Neuronal stem cell (in vitro differentiated cells): ENCODE measurements at regions not wholly inside any gene's neighbourhood (a gene's known extent, or its start where the extent isn't known, plus 50 kb on each side); places are given as distances from the start of the nearest gene placed in this dataset.
"Not testable (repeated sequence)": the region's sequence is repeated elsewhere in the genome, so short reads cannot be mapped to it uniquely, and the experiment has no call there.

Source experiments
- DNase-seq: peaks from one replicate; pipeline ENCODE4 v3.0.0-alpha.2; 2013; ENCODE audit warnings: low spot score
- H2AFZ ChIP-seq: one replicate; pipeline ENCODE4 v1.6.1; 2013; ENCODE audit warnings: mild to moderate bottlenecking, low read length, inconsistent platforms
- H2AK5ac ChIP-seq: 2 replicates; pipeline ENCODE4 v1.6.1; 2013; ENCODE audit warnings: low read depth, mild to moderate bottlenecking, inconsistent platforms, low read length, moderate library complexity, mixed read lengths
- H2BK120ac ChIP-seq: 2 replicates; pipeline ENCODE4 v1.6.1; 2013; ENCODE audit warnings: low read depth, mild to moderate bottlenecking, inconsistent platforms, low read length, moderate library complexity, mixed read lengths
- H2BK12ac ChIP-seq: one replicate; pipeline ENCODE4 v1.6.1; 2013; ENCODE audit warnings: low read length, inconsistent platforms
- H2BK15ac ChIP-seq: 2 replicates; pipeline ENCODE4 v1.6.1; 2013; ENCODE audit warnings: mild to moderate bottlenecking, low read length, inconsistent platforms, mixed read lengths
- H2BK5ac ChIP-seq: one replicate; pipeline ENCODE4 v1.6.1; 2013; ENCODE audit warnings: inconsistent platforms, mild to moderate bottlenecking, low read length, moderate library complexity
- H3K14ac ChIP-seq: one replicate; pipeline ENCODE4 v1.6.1; 2013; ENCODE audit warnings: low read length, inconsistent platforms
- H3K18ac ChIP-seq: 2 replicates; pipeline ENCODE4 v1.6.1; 2013; ENCODE audit warnings: low read length, inconsistent platforms
- H3K23ac ChIP-seq: 2 replicates; pipeline ENCODE4 v1.6.1; 2013; ENCODE audit warnings: low read depth, mild to moderate bottlenecking, mixed read lengths, low read length, inconsistent platforms; ENCODE audit not compliant: poor library complexity
- H3K27ac ChIP-seq: replicated peaks from 3 replicates; pipeline ENCODE4 v1.5.1; 2013; ENCODE audit warnings: low read length, inconsistent platforms
- H3K27me3 ChIP-seq, 3 experiments: 2 replicates each; pipeline ENCODE4 v1.6.1; 2013; ENCODE audit warnings: low read length in 3 of 3, mild to moderate bottlenecking in 2 of 3, inconsistent platforms in 1 of 3, low read depth in 1 of 3, mixed read lengths in 1 of 3, moderate library complexity in 1 of 3; ENCODE audit not compliant: control insufficient read depth in 3 of 3, insufficient read depth in 3 of 3
- H3K36me3 ChIP-seq, 2 donors: replicated peaks in 1 of 2; 2 replicates each; pipeline ENCODE4 v1.6.1; 2013; ENCODE audit warnings: low read length in 2 of 2; ENCODE audit not compliant: control insufficient read depth in 2 of 2, insufficient read depth in 2 of 2
- H3K4ac ChIP-seq: 2 replicates; pipeline ENCODE4 v1.6.1; 2013; ENCODE audit warnings: inconsistent platforms, mild to moderate bottlenecking, low read length, moderate library complexity
- H3K4me1 ChIP-seq, 2 donors: 1 replicate in 1 of 2; 2 replicates in 1 of 2; pipeline ENCODE4 v1.6.1; 2013; ENCODE audit warnings: low read length in 2 of 2, low read depth in 1 of 2; ENCODE audit not compliant: control insufficient read depth in 2 of 2, insufficient read depth in 1 of 2
- H3K4me2 ChIP-seq: one replicate; pipeline ENCODE4 v1.6.1; 2013; ENCODE audit warnings: mild to moderate bottlenecking, low read length, inconsistent platforms; ENCODE audit not compliant: insufficient read depth, poor library complexity, severe bottlenecking
- H3K4me3 ChIP-seq, 2 donors: 2 replicates each; pipeline ENCODE4 v1.5.1; 2013; ENCODE audit warnings: low read length in 2 of 2, mild to moderate bottlenecking in 2 of 2, inconsistent platforms in 1 of 2, moderate library complexity in 1 of 2
- H3K79me1 ChIP-seq: one replicate; pipeline ENCODE4 v1.6.1; 2013; ENCODE audit warnings: low read depth, mild to moderate bottlenecking, inconsistent platforms, low read length, moderate library complexity
- H3K9ac ChIP-seq: one replicate; pipeline ENCODE4 v1.6.1; 2013; ENCODE audit warnings: mild to moderate bottlenecking, low read depth, low read length, inconsistent platforms; ENCODE audit not compliant: poor library complexity
- H3K9me3 ChIP-seq, 2 donors: replicated peaks in 1 of 2; 2 replicates each; pipeline versions ENCODE3 to v1.6.1; 2013; ENCODE audit warnings: low read length in 2 of 2, mild to moderate bottlenecking in 2 of 2, inconsistent platforms in 1 of 2, low read depth in 1 of 2, mixed read lengths in 1 of 2, moderate library complexity in 1 of 2; ENCODE audit not compliant: control insufficient read depth in 2 of 2, insufficient read depth in 1 of 2
- H4K8ac ChIP-seq: one replicate; pipeline ENCODE4 v1.6.1; 2013; ENCODE audit warnings: low read depth, mild to moderate bottlenecking, inconsistent platforms, low read length, moderate library complexity
- H4K91ac ChIP-seq: one replicate; pipeline ENCODE4 v1.6.1; 2013; ENCODE audit warnings: low read length, low read depth, mild to moderate bottlenecking, inconsistent platforms; ENCODE audit not compliant: poor library complexity
- WGBS, 2 donors: extraction: QIAGEN DNeasy Blood & Tissue Kit; methylation state at CpG; one replicate each; pipeline ENCODE4 v1.1.7; 2013; ENCODE audit warnings: missing lambda C conversion rate in 2 of 2, mixed read lengths in 1 of 2; ENCODE audit not compliant: insufficient read length in 2 of 2, insufficient replicate concordance in 1 of 2; ENCODE audit errors: extremely low coverage in 2 of 2; 5-methylcytosine and 5-hydroxymethylcytosine counted together

DNA sequence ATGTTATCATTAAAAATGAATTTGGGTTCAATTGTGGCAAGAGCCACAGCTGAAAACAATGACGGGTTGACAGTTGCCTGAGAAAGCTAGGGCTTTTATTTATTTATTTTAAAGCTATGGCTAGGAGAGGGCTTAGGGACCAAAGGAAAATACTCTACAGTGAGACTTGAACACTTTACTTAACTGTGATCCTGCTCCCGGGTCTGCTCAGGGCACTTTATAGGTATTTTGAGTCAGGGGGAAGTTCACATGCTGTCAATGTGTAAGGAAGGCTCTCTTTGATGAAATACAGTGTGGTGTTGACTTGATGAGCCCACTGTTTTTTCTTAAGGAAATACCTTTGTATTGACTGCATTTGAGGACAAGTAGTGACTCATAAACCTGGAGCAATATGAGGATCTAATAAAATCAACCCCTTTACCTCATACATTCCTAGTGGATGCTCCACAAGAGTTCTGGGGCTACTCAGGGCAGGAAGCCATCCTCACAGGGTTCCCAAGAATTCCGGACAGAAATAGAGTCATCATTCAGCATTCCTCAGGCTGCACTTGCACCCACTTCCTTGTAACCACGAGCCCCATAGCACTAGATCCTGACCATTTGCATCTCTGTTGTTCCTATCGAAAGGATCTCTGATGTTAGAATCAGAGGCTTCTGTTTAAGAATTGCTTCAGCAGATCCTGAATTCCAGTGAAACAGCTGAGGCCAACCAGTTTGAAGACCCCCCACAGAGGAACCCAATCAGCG lies 61.0 kb upstream of the PNPLA4 start:
- H3K9ac ChIP-seq, H3K9me3 ChIP-seq, DNase-seq, H2BK5ac ChIP-seq, H4K91ac ChIP-seq, H3K27ac ChIP-seq, H3K36me3 ChIP-seq, H3K4ac ChIP-seq, H3K4me1 ChIP-seq, H3K27me3 ChIP-seq, H3K79me1 ChIP-seq, H3K23ac ChIP-seq, H3K18ac ChIP-seq, H2BK120ac ChIP-seq, H2BK15ac ChIP-seq, H3K14ac ChIP-seq, H2AK5ac ChIP-seq, H2AFZ ChIP-seq, H3K4me2 ChIP-seq, H2BK12ac ChIP-seq, H4K8ac ChIP-seq, H3K4me3 ChIP-seq: not testable (repeated sequence)
- no CpG with 5 or more reads among the region's 6 CpGs for WGBS, 2 donors

DNA sequence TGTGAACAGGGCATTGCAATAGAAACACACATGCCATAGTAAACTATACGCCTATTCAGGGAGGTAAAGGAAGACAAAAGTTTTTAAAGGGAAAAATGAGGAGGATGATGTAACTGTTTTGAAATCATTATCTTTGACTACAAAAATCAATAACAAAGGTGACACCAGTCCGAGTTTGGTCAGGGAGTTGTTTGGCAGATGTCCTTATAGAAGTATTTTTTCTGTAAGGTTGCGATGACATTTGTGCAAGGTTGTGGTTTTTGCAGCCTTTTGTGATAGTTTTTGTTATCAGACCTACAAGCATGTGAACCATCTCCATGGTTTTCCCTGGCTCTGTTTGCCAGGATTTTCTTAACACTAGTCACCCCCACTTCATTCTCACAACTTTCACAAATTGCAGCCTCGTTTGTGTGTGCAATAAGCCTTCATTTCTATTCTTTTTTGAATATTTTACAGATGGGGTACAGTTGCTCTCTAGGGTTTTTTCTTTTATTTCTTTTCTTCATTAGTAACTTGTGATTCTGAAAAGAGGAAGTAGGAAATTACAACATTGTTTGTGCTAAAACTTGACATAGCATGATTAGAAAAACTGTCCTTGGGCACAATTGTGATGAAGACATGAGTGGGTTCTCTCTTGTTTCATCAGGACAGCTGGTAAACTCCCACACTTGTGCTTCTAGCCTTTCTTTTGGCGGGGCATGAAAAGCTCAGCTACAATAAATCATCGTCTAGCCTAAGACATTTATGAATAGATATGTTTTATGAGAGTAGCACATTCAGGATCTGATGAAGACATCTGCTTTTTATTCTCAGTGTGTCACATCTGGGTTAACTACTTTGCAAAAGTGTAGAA lies 60.2 kb upstream of the PNPLA4 start:
- Histone ChIP-seq H4K8ac (no peak overlapping the region), H3K36me3 (no peaks in the 10 kb centered on the region), H2BK15ac (no peak overlapping the region), H2AK5ac (no peak overlapping the region), H3K27me3 (no peaks in the 10 kb centered on the region), H4K91ac (no peak overlapping the region), H3K9ac (no peak overlapping the region), H3K4me1 (no peaks in the 10 kb centered on the region), H3K79me1 (no peaks in the 10 kb centered on the region), H3K4me3 (no peak overlapping the region), H3K14ac (no peak overlapping the region), H3K18ac (no peak overlapping the region), H2AFZ (no peak overlapping the region), H3K9me3 (no peaks in the 10 kb centered on the region), H3K4me2 (no peak overlapping the region), H3K4ac (no peak overlapping the region), H2BK12ac (no peak overlapping the region), H2BK120ac (no peak overlapping the region), H3K23ac (no peak overlapping the region), H3K27ac (no peak overlapping the region), H2BK5ac (no peak overlapping the region)
- WGBS, 2 donors, result no CpG with 5 or more reads among the region's 6 CpGs
- no peak for DNase-seq

DNA sequence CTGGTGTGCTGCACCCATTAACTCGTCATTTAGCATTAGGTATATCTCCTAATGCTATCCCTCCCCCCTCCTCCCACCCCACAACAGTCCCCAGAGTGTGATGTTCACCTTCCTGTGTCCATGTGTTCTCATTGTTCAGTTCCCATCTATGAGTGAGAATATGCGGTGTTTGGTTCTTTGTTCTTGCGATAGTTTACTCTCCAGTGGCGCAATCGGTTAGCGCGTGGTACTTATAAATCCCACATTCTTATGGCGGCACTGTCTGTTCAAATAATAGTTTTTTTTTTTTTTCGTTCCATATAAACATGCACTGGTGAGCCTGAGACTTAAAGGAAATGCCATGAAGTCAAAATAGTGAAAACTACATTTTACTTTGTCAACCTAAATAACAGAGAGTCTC lies 59.5 kb upstream of the PNPLA4 start:
- H3K14ac ChIP-seq, H2BK15ac ChIP-seq, H2BK120ac ChIP-seq, H3K9ac ChIP-seq, H3K18ac ChIP-seq, H2AFZ ChIP-seq, H4K8ac ChIP-seq, H3K27me3 ChIP-seq, H3K36me3 ChIP-seq, DNase-seq, H3K9me3 ChIP-seq, H3K4ac ChIP-seq, H3K27ac ChIP-seq, H2BK12ac ChIP-seq, H3K4me1 ChIP-seq, H3K23ac ChIP-seq, H3K79me1 ChIP-seq, H2AK5ac ChIP-seq, H4K91ac ChIP-seq, H2BK5ac ChIP-seq, H3K4me2 ChIP-seq, H3K4me3 ChIP-seq: not testable (repeated sequence)
- no CpG with 5 or more reads among the region's 9 CpGs for WGBS, 2 donors

DNA sequence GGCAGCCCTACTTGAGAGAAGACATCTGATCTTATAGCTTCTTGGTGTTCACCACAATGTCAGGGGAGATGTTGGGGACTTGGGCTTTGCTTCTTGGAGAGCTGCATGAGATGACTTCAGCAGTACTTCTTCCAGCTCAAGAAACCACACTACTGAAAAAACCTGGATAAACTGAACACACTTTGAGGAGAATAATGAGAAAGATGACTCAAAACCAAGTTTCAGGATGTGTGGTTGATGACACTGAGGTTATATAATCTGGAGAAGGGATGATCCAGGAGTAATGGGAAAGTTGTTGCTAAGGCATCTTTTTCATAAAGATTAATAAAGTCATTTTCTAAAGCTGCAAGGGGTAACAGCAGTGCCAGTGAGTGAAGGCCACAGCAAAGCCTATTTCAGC lies 58.4 kb upstream of the PNPLA4 start:
- Histone ChIP-seq H3K9ac (no peak overlapping the region), H2AK5ac (no peak overlapping the region), H2BK120ac (no peak overlapping the region), H3K9me3 (no peaks in the 10 kb centered on the region), H3K18ac (no peak overlapping the region), H3K14ac (no peak overlapping the region), H3K4ac (no peak overlapping the region), H3K4me1 (no peaks in the 10 kb centered on the region), H3K4me2 (no peak overlapping the region), H4K91ac (no peak overlapping the region), H3K27ac (no peak overlapping the region), H2BK5ac (no peak overlapping the region), H2AFZ (no peak overlapping the region), H3K27me3 (no peaks in the 10 kb centered on the region), H3K36me3 (no peaks in the 10 kb centered on the region), H4K8ac (no peak overlapping the region), H3K79me1 (no peaks in the 10 kb centered on the region), H2BK12ac (no peak overlapping the region), H3K4me3 (no peak overlapping the region), H3K23ac (no peak overlapping the region), H2BK15ac (no peak overlapping the region)
- no peak for DNase-seq
